ENCODE measurements at regions not wholly inside any gene's neighbourhood (a gene's known extent, or its start where the extent isn't known, plus 50 kb on each side); places are given as distances from the start of the nearest gene placed in this dataset.

DNA sequence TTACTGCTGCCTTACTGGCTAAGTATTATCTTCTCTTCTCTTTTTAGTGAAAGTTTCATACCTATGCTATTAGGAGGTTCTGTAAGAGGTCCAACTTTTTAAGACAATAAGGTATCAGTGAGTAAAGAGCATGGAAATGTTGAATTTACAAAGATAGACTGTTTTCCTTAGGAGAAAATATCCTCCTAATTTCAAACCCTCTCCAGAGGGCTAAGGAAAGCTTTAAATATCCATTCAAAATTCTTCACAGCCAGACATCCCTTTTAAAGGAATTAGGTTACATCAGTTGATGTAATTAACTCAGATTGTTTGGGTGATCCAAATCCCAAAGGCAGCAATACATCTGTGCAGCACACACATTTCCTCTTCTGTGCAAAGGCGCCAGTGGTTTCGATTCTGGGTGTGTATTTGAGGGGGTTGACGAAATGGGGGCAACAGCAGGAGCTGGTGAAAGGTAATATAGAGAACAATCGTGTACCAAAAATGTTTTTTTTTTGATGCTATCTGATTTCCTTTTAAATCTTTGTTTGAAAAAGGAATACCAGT is 273.8 kb upstream of the RPS23 start:
- no peak for DNase-seq
- no peak for TF ChIP-seq POLR2AphosphoS5 (IDR thresholded peaks at IDR 0.05)
- TF ChIP-seq EP300 (IDR thresholded peaks at IDR 0.05; ENCODE audit: low read depth), result no peak
- no peak for TF ChIP-seq POLR2A (IDR thresholded peaks at IDR 0.05)
- TF ChIP-seq, protein P1, sequence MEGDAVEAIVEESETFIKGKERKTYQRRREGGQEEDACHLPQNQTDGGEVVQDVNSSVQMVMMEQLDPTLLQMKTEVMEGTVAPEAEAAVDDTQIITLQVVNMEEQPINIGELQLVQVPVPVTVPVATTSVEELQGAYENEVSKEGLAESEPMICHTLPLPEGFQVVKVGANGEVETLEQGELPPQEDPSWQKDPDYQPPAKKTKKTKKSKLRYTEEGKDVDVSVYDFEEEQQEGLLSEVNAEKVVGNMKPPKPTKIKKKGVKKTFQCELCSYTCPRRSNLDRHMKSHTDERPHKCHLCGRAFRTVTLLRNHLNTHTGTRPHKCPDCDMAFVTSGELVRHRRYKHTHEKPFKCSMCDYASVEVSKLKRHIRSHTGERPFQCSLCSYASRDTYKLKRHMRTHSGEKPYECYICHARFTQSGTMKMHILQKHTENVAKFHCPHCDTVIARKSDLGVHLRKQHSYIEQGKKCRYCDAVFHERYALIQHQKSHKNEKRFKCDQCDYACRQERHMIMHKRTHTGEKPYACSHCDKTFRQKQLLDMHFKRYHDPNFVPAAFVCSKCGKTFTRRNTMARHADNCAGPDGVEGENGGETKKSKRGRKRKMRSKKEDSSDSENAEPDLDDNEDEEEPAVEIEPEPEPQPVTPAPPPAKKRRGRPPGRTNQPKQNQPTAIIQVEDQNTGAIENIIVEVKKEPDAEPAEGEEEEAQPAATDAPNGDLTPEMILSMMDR (IDR thresholded peaks at IDR 0.05), result no peak
- intact Hi-C loops (cut with DNase I; ENCODE audit: low total_unique reads), result no loop called here
- Histone ChIP-seq H3K4me1 (no peaks in the 10 kb centered on the region), H3K9me3 (no peaks in the 10 kb centered on the region), H3K27ac (no peak overlapping the region), H3K4me3 (no peak overlapping the region), H3K36me3 (no peaks in the 10 kb centered on the region), H3K27me3 (no peaks in the 10 kb centered on the region)
- in situ Hi-C loops (cut with MboI; ENCODE audit: low pct_ligation_motif_present in 1 of 4, low pct_unique_long_range_greater_than_20kb in 1 of 4, low sequenced_read_pairs in 3 of 4), result no loop called here
- 82 to 87% methylated on average over 4 of the region's 4 CpGs for WGBS, 2 donors (ENCODE audit: low coverage in 1 of 2)

- no peaks in the 10 kb centered on the region for H3K9me3 ChIP-seq
- H3K27me3 ChIP-seq, result no peaks in the 10 kb centered on the region
- H3K4me1 ChIP-seq, result no peaks in the 10 kb centered on the region
- no peak for DNase-seq
- TF ChIP-seq EP300 (IDR thresholded peaks at IDR 0.05; ENCODE audit: low read depth) (no peak), POLR2A (IDR thresholded peaks at IDR 0.05) (no peak), POLR2AphosphoS5 (IDR thresholded peaks at IDR 0.05) (no peak)
- TF ChIP-seq, protein P1 (IDR thresholded peaks at IDR 0.05), result no peak
- no peak overlapping the region for H3K4me3 ChIP-seq
- no peaks in the 10 kb centered on the region for H3K36me3 ChIP-seq
- in situ Hi-C loops (cut with MboI; ENCODE audit: low pct_ligation_motif_present in 1 of 4, low pct_unique_long_range_greater_than_20kb in 1 of 4, low sequenced_read_pairs in 3 of 4) (no loop called here), intact Hi-C loops (cut with DNase I; ENCODE audit: low total_unique reads) (no loop called here)
- H3K27ac ChIP-seq, result no peak overlapping the region
These were observed 273.0 kb upstream of the RPS23 start for GRCh38 chr5:82551192-82551591.

DNA sequence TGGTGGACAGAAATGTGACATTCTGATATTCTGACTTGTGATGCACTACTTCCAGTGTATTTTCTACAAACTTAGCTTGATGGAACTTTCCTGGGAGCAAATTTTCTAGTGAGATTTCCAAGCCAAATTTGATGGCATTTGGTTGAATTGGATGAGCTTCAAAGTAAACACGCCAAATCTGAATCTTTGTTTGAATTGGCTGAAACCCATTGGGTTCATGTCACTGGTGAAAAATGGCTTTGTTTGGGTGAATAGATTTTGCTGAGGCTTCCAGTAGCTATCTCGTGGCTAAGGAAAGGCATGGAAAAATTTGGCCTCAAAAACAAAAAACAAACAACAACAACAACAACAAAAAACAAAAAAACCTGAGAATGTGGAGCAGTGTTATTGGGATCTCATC is 271.1 kb upstream of the RPS23 start:
- Histone ChIP-seq H3K27ac (no peak overlapping the region), H3K4me3 (no peak overlapping the region), H3K27me3 (no peaks in the 10 kb centered on the region), H3K9me3 (peaks cover 0 to under 1% of the 10 kb centered on the region in 2 donors), H3K4me1 (no peaks in the 10 kb centered on the region), H3K36me3 (no peaks in the 10 kb centered on the region)
- WGBS, 2 donors (ENCODE audit: low coverage in 1 of 2), result 41 to 47% methylated on average over 2 of the region's 2 CpGs
- intact Hi-C loops (cut with DNase I; ENCODE audit: low total_unique reads) (no loop called here), in situ Hi-C loops (cut with MboI; ENCODE audit: low pct_ligation_motif_present in 1 of 4, low pct_unique_long_range_greater_than_20kb in 1 of 4, low sequenced_read_pairs in 3 of 4) (no loop called here)
- DNase-seq, result no peak
- TF ChIP-seq, protein P1 (IDR thresholded peaks at IDR 0.05), result no peak
- TF ChIP-seq POLR2AphosphoS5 (IDR thresholded peaks at IDR 0.05) (no peak), POLR2A (IDR thresholded peaks at IDR 0.05) (no peak), EP300 (IDR thresholded peaks at IDR 0.05; ENCODE audit: low read depth) (no peak)

DNA sequence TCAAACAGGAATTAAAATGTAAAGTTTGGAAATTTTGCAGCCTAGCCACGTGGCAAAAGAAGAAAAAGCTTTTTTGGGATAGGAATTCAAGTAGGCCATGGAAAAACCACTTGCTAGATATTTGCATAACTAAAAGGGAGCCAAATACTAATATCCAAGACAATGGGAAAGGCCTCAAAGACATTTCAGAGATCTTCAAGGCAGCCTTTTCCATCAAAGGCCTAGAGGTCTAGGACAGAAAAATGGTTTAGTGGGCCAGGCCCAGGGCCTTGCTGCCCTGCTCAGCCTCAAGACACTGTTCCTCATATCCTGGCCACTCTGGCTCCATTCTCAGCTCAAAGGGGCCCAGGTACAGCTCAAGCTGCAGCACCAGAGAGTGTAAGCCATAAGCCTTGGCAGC is 265.9 kb upstream of the RPS23 start:
- intact Hi-C loops (cut with DNase I; ENCODE audit: low total_unique reads) (no loop called here), in situ Hi-C loops (cut with MboI; ENCODE audit: low pct_ligation_motif_present in 1 of 4, low pct_unique_long_range_greater_than_20kb in 1 of 4, low sequenced_read_pairs in 3 of 4) (no loop called here)
- H3K4me1 ChIP-seq, result no peaks in the 10 kb centered on the region
- DNase-seq, result no peak
- no peak overlapping the region for H3K27ac ChIP-seq
- no peaks in the 10 kb centered on the region for H3K36me3 ChIP-seq
- no peak for TF ChIP-seq EP300 (IDR thresholded peaks at IDR 0.05; ENCODE audit: low read depth)
- TF ChIP-seq, protein P1 (IDR thresholded peaks at IDR 0.05), result no peak
- TF ChIP-seq POLR2AphosphoS5 (IDR thresholded peaks at IDR 0.05), result no peak
- no peak overlapping the region for H3K4me3 ChIP-seq
- H3K27me3 ChIP-seq, result no peaks in the 10 kb centered on the region
- H3K9me3 ChIP-seq, result peaks cover 0 to 4% of the 10 kb centered on the region in 2 donors
- WGBS, 2 donors (ENCODE audit: low coverage in 1 of 2), result 50% methylated on average over 1 of the region's 1 CpG; no CpG with 5 or more reads in 1 of the 2 donors

All from transverse colon (tissue), 4 donors.